ENCODE measurements at regions not wholly inside any gene's neighbourhood (a gene's known extent, or its start where the extent isn't known, plus 50 kb on each side); places are given as distances from the start of the nearest gene placed in this dataset.

GRCh38 chr11:134802116-134802515, 390.1 kb upstream of the B3GAT1 start:
- intact Hi-C loops (cut with DNase I): no loop called here
- H3K27ac ChIP-seq: no peak overlapping the region
- H3K4me1 ChIP-seq: no peaks in the 10 kb centered on the region
- ATAC-seq: no peak
- TF ChIP-seq POLR2A (IDR thresholded peaks at IDR 0.05) (no peak), CTCF (IDR thresholded peaks at IDR 0.05) (no peak)
- H3K4me3 ChIP-seq: no peak overlapping the region
- WGBS (ENCODE audit: insufficient coverage, low coverage, low lambda C conversion rate, missing lambda C conversion rate): 36% methylated on average over 6 of the region's 6 CpGs
- no peak for DNase-seq
- no peaks in the 10 kb centered on the region for H3K36me3 ChIP-seq
- no peaks in the 10 kb centered on the region for H3K27me3 ChIP-seq
- H3K9me3 ChIP-seq: no peaks in the 10 kb centered on the region

GRCh38 chr11:134801570-134801969, 389.5 kb upstream of the B3GAT1 start:
- no peaks in the 10 kb centered on the region for H3K36me3 ChIP-seq
- H3K4me1 ChIP-seq: no peaks in the 10 kb centered on the region
- TF ChIP-seq POLR2A (IDR thresholded peaks at IDR 0.05): no peak
- no peak for TF ChIP-seq CTCF (IDR thresholded peaks at IDR 0.05)
- H3K27me3 ChIP-seq: no peaks in the 10 kb centered on the region
- H3K4me3 ChIP-seq: no peak overlapping the region
- WGBS (ENCODE audit: insufficient coverage, low coverage, low lambda C conversion rate, missing lambda C conversion rate): 48% methylated on average over 5 of the region's 5 CpGs
- no peak overlapping the region for H3K27ac ChIP-seq
- ATAC-seq (no peak), DNase-seq (no peak)
- no peaks in the 10 kb centered on the region for H3K9me3 ChIP-seq
- intact Hi-C loops (cut with DNase I): no loop called here

GRCh38 chr11:134800826-134801225, 388.8 kb upstream of the B3GAT1 start:
- TF ChIP-seq POLR2A (IDR thresholded peaks at IDR 0.05) (no peak), CTCF (IDR thresholded peaks at IDR 0.05) (no peak)
- no peak for DNase-seq
- intact Hi-C loops (cut with DNase I): no loop called here
- Histone ChIP-seq H3K4me3 (no peak overlapping the region), H3K27ac (no peak overlapping the region), H3K27me3 (no peaks in the 10 kb centered on the region), H3K36me3 (no peaks in the 10 kb centered on the region), H3K9me3 (no peaks in the 10 kb centered on the region), H3K4me1 (no peaks in the 10 kb centered on the region)
- WGBS (ENCODE audit: insufficient coverage, low coverage, low lambda C conversion rate, missing lambda C conversion rate): 83% methylated on average over 4 of the region's 11 CpGs
- ATAC-seq: no peak

GRCh38 chr11:134800130-134800529, 388.1 kb upstream of the B3GAT1 start:
- intact Hi-C loops (cut with DNase I): no loop called here
- 90% methylated on average over 16 of the region's 17 CpGs for WGBS (ENCODE audit: insufficient coverage, low coverage, low lambda C conversion rate, missing lambda C conversion rate)
- H3K27me3 ChIP-seq: no peaks in the 10 kb centered on the region

More at GRCh38 chr11:134800130-134800529, 388.1 kb upstream of the B3GAT1 start:
- Histone ChIP-seq H3K27ac (no peak overlapping the region), H3K9me3 (no peaks in the 10 kb centered on the region), H3K36me3 (no peaks in the 10 kb centered on the region), H3K4me3 (no peak overlapping the region), H3K4me1 (no peaks in the 10 kb centered on the region)
- TF ChIP-seq CTCF (IDR thresholded peaks at IDR 0.05) (no peak), POLR2A (IDR thresholded peaks at IDR 0.05) (no peak)
- DNase-seq (no peak), ATAC-seq (no peak)

Measured in right lobe of liver (tissue), 6 donors.